HG03457 (cell line): ENCODE measurements at regions not wholly inside any gene's neighbourhood (a gene's known extent, or its start where the extent isn't known, plus 50 kb on each side); places are given as distances from the start of the nearest gene placed in this dataset.
"Not testable (repeated sequence)": the region's sequence is repeated elsewhere in the genome, so short reads cannot be mapped to it uniquely, and the experiment has no call there.

Experiments
- ATAC-seq: cut with Tn5 transposase; IDR thresholded peaks from one replicate; pipeline ENCODE4 v1.9.1; 2021; ENCODE audit warnings: moderate number of reproducible peaks; ENCODE audit not compliant: unreplicated experiment

DNA sequence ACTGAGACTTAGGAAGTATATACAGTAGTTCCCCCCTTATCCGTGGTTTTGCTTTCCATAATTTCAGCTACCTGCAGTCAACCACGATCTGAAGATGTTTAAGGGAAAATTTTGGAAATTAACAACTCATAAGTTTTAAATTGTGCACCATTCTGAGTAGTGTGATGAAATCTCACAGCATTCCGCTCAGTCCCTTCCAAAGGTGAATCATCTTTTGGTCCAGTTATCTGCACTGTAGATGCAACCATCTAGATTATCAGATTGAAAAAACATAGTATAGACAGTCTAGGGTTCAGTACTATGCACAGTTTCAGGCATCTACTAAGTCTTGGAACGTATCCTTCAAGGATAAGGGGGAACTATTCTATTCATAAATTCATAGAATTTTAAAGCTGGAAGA lies 109.0 kb downstream of the ANXA3 start:
- ATAC-seq: no peak

DNA sequence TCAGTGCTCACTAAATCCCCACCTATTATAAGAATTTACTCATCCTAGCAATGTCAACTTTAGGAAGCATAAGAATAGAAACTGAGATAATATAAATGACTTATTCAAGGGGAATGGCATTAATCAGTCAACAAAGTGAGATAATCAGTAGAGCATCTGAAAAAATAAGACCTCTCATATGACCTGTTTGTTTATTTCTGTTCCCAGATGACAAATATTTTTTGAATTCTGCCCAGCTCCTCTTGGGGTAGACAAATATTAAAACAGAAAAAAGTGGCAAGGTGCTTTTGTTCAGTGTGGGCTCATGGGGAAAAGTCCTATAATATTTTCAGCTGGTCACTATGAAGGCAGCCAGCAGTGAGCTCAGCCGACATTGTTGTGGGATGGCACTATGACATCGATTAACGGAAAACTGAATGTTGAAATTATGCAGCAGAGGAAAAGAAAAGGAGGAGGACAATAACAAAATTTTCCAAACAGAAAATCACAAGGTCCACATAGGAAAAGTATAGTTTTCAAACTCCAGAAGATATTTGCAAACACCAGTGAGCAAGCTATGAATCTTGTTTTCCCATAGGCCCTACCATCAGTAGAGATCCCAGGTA lies 109.6 kb downstream of the ANXA3 start:
- ATAC-seq: no peak

DNA sequence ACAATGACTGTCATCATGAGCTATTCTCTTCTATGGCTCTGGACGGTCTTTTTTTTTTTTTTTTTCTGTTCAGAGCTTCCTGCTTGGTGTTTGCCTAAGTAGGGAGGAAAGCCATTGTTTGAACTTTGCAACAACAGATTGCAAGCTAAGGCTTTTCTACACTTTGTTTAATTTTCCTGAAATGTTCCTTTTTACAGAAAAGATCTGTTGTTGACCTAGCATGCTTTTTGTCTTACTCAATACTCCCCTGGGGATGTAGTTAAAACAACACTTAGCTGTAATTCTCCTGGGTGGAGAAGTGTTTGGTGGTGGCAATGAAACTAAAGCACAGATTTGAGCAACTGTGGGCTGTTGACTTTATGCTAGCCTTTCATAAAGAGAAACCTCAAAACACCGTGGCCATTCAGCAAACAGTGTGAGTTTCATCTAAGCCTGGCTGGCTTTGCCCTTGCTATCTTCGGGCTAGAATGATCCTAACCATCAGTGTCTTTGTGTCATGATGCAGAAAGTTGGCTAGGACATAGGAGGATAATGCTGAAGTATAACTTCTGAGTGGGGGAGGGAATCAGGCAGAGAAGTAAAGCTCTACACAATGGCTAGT lies 110.5 kb downstream of the ANXA3 start:
- ATAC-seq: peak; percentile 57

GRCh38 chr4:78662658-78663057 lies 111.1 kb downstream of the ANXA3 start:
- ATAC-seq: no peak

DNA sequence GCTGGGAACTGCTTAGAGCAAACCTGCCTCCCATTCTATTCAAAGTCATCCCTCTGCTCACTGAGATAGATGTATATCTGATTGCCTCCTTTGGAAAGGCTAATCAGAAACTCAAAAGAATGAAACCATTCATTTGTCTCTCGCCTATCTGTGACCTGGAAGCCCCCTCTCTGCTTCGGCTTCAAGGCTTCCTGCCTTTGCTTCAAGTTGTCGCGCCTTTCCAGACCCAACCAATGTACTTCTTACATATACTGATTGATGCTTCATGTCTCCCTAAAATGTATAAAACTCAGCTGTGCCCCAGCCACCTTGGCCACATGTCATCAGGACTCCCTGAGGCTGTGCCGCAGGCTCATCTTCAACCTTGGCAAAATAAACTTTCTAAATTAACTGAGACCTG lies 111.9 kb upstream of the BMP2K start:
- not testable (repeated sequence) for ATAC-seq

GRCh38 chr4:78665216-78665770 lies 110.9 kb upstream of the BMP2K start:
- ATAC-seq: no peak

DNA sequence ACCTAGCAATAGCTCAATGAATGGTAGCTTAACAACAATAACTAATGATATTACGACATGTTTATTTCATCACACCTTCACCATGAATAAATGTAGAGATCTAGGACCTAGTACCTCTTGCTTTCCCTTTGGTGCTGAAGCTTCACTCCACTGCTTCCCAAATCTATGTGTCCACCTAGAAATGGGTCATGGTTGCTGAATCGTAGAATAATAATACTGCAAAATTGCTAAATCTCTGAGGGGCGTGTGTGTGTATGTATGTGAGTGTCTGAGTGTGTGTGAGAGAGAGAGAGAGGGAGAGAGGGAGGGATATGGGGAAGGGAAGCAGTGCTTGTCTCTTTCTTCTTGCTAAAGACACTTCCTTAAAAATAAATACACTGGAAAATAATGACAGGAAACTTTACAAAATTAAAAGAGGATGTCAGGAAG lies 109.3 kb upstream of the BMP2K start:
- ATAC-seq: no peak

DNA sequence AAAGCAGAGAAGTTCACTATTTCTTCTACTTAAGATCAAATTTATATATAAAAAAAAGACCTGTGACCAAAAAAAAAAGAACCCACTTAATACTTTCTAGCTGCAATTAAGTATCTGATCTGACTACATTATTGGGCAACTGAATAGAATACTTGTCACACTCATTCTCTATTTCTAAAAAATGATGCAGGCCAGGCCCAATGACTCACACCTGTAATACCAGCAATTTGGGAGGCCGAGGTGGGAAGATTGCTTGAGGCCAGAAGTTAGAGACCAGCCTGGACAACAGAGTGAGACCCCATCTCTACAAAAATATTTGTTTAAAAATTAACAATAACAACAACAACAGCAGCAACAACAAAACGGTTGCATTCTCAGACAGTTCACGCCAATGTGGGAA lies 108.8 kb upstream of the BMP2K start:
- ATAC-seq: no peak

DNA sequence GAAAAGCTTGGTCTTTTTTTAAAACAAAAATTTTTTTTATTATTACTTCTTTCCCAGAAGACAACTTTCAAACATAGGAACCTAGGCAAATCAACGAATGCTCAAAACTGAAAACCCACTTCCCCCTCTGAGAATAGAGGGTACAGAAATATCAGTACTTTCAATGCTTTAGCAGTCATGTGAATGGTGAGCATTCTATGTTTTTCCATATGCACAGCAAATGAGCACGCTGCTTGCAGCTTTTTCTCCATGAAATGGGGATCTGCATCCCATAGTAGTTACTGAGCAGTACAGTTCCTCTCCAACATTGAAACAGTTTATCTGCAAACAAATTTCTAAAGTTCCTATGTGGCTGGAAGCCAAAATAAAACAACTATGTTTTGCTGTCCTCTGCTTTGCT lies 108.4 kb upstream of the BMP2K start:
- ATAC-seq: no peak

- no peak for ATAC-seq
These were observed 106.7 kb upstream of the BMP2K start for GRCh38 chr4:78669453-78669852.

GRCh38 chr4:78671903-78672815 lies 104.0 kb upstream of the BMP2K start:
- no peak for ATAC-seq

GRCh38 chr4:78673337-78673736 lies 102.8 kb upstream of the BMP2K start:
- no peak for ATAC-seq

GRCh38 chr4:78675325-78675724 lies 100.8 kb upstream of the BMP2K start:
- ATAC-seq: no peak

DNA sequence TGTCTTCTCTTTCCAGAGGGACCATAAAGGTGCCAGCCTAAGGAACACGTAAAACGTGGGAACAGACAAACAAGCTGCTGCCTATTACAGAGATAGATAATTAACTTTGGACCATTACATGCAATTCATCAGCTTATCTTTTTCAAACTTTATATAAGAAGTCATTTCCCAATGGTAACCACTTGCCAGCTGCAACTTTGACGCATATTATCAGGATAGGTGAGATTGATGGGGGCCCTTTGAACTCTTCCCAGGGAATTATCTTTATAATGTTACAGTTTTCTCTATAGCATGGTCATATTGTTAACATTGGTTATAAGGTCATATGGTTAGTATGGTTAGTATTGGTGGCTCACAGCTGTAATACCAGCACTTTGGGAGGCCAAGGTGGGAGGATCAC lies 94.1 kb upstream of the BMP2K start:
- no peak for ATAC-seq

GRCh38 chr4:78683352-78683751 lies 92.8 kb upstream of the BMP2K start:
- no peak for ATAC-seq

DNA sequence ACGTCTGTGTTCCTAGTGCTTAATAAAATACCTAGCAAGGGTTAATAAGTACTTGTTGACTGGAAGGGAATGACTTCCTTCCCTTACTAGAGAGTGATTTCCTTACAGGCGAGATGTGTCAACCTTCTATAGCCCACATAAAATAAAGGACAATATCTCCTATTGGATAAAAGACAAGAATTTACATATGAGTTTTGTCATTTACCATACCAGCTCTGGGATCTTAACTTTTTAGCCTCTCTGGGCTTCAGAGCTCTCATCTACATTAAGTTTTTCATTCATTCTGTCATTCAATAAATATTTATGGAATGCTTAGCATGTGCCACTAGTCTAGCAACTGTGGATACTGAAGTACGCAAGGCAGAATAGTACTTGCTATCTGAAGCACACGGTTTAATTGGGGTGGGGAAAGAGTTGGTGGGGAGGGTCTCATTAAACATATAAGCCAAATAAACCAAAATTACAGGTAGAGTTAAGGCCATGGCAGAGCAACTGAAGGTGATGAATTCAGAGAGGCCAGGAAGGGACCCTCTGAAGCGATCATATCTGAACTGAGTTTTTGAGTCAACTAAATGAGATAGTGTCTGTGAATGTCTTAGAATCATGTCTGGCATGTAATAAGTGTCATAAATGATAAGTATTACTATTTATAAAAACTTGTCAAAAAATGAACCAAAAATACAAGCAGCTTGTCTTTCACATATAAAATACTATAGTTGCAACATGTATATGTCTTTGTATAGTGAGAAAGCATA lies 91.6 kb upstream of the BMP2K start:
- ATAC-seq: no peak

- no peak for ATAC-seq
These were observed 88.3 kb upstream of the BMP2K start for GRCh38 chr4:78687818-78688217.

GRCh38 chr4:78688366-78688765 lies 87.8 kb upstream of the BMP2K start:
- no peak for ATAC-seq

DNA sequence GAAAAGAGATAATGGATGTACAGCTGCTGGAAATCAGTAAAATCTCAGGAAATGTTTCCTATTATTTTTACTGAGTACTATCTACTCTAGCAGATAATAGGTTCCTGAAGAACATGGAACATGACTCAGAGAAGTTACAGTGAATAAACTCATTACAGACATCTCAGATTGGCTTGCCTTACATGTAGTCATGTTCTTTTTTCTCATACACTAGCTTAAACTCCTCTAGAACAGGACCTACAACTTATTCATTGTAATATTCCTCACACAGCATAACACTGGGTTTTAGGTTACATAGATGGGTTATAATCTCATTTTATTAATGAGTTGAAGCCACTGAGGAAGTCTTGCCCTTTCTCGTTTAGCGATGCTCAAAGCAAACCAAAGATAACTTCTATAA lies 86.9 kb upstream of the BMP2K start:
- ATAC-seq: no peak

DNA sequence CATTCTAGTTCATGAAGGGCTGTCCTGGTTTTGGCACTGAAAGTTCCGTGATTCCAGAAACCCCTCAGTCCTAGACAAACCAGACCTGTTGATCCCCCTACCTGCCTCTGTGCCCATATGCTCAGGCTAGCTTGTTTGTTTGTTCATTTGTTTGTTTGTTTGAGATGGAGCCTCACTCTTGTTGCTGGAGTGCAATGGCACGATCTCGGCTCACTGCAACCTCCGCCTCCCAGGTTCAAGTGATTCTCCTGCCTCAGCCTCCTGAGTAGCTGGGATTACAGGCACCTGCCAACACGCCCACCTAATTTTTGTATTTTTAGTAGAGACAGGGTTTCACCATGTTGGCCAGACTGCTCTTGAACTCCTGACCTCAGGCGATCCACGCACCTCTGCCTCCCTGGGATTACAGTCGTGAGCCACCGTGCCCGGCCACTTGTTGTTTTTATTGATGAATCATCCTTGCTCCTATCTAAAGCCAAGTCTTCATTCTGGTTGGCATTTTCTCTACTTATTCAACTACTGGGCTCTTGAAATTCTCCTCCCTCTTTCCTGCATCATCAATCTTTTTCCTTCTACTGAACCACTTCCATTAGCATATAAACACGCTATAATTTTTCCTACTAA lies 86.3 kb upstream of the BMP2K start:
- no peak for ATAC-seq

GRCh38 chr4:78691334-78691754 lies 84.8 kb upstream of the BMP2K start:
- no peak for ATAC-seq
